ENCODE measurements at regions not wholly inside any gene's neighbourhood (a gene's known extent, or its start where the extent isn't known, plus 50 kb on each side); places are given as distances from the start of the nearest gene placed in this dataset.

GRCh38 chr3:165903885-165904630, 66.8 kb upstream of the BCHE start:
- Mint-ChIP-seq H3K36me3 (ENCODE audit: low read depth) (no peaks in the 10 kb centered on the region), H3K4me1 (ENCODE audit: low read depth) (no peaks in the 10 kb centered on the region), H3K27me3 (no peaks in the 10 kb centered on the region), H3K9me3 (peaks cover 4% of the 10 kb centered on the region), H3K4me3 (no peak overlapping the region), H3K27ac (no peak overlapping the region)
- H3K36me3 ChIP-seq (ENCODE audit: insufficient read depth, low read length): no peaks in the 10 kb centered on the region
- no peak overlapping the region for H3K27ac ChIP-seq (ENCODE audit: low read depth in 1 of 2, low read length in 2 of 2)
- no peaks in the 10 kb centered on the region for H3K4me1 ChIP-seq (ENCODE audit: insufficient read depth, low read length)
- peaks cover 0 to 6% of the 10 kb centered on the region in 2 experiments for H3K9me3 ChIP-seq (ENCODE audit: control insufficient read depth in 1 of 2, insufficient read depth in 1 of 2, low read length in 2 of 2)
- CTCF ChIA-PET: no interaction called here
- intact Hi-C loops (cut with DNase I, micrococcal nuclease): no loop called here
- POLR2A ChIA-PET: no interaction called here
- no peak for DNase-seq
- no peak overlapping the region for H3K4me3 ChIP-seq (ENCODE audit: low read length)
- no peak for ATAC-seq (ENCODE audit: poor library complexity)
- no peak for TF ChIP-seq CTCF (IDR thresholded peaks at IDR 0.05)
- no peaks in the 10 kb centered on the region for H3K27me3 ChIP-seq (ENCODE audit: control insufficient read depth in 1 of 2, insufficient read depth in 2 of 2, low read length in 2 of 2)

GRCh38 chr3:165899066-165899465, 61.8 kb upstream of the BCHE start:
- no peaks in the 10 kb centered on the region for H3K27me3 ChIP-seq (ENCODE audit: control insufficient read depth in 1 of 2, insufficient read depth in 2 of 2, low read length in 2 of 2)
- Mint-ChIP-seq H3K36me3 (ENCODE audit: low read depth) (no peaks in the 10 kb centered on the region), H3K4me1 (ENCODE audit: low read depth) (no peaks in the 10 kb centered on the region), H3K27me3 (no peaks in the 10 kb centered on the region), H3K27ac (no peak overlapping the region), H3K9me3 (peaks cover 10% of the 10 kb centered on the region), H3K4me3 (no peak overlapping the region)
- ChIA-PET POLR2A (no interaction called here), CTCF (no interaction called here)
- H3K4me3 ChIP-seq (ENCODE audit: low read length): no peak overlapping the region
- H3K36me3 ChIP-seq (ENCODE audit: insufficient read depth, low read length): no peaks in the 10 kb centered on the region
- ATAC-seq (ENCODE audit: poor library complexity): no peak
- H3K27ac ChIP-seq (ENCODE audit: low read depth in 1 of 2, low read length in 2 of 2): no peak overlapping the region
- H3K9me3 ChIP-seq (ENCODE audit: control insufficient read depth in 1 of 2, insufficient read depth in 1 of 2, low read length in 2 of 2): no peaks in the 10 kb centered on the region
- DNase-seq: no peak
- intact Hi-C loops (cut with DNase I, micrococcal nuclease): no loop called here
- no peaks in the 10 kb centered on the region for H3K4me1 ChIP-seq (ENCODE audit: insufficient read depth, low read length)
- no peak for TF ChIP-seq CTCF (IDR thresholded peaks at IDR 0.05)

DNA sequence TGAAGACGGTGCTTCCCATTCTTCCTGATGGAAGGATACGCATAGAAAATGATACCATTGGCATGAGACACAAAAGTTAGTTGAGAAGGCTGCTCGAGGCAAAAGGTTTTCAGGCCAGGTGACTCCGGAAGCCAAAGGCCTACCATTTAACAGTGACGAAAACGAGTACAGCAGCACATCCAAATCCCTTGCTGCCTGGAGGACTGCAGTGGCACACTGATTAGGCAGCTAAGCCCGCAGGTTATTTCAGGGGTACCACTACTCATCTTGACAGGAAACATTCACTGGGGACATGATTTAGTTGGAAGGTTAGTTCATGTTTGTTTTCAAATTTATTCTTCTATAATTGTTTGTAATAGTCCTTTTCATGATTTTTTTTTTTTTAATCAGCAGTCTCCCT, 59.9 kb upstream of the BCHE start:
- Histone ChIP-seq H3K9me3 (ENCODE audit: control insufficient read depth in 1 of 2, insufficient read depth in 1 of 2, low read length in 2 of 2) (no peaks in the 10 kb centered on the region), H3K4me3 (ENCODE audit: low read length) (no peak overlapping the region), H3K36me3 (ENCODE audit: insufficient read depth, low read length) (no peaks in the 10 kb centered on the region), H3K27me3 (ENCODE audit: control insufficient read depth in 1 of 2, insufficient read depth in 2 of 2, low read length in 2 of 2) (no peaks in the 10 kb centered on the region), H3K4me1 (ENCODE audit: insufficient read depth, low read length) (no peaks in the 10 kb centered on the region), H3K27ac (ENCODE audit: low read depth in 1 of 2, low read length in 2 of 2) (no peak overlapping the region)
- Mint-ChIP-seq H3K4me3 (no peak overlapping the region), H3K27me3 (no peaks in the 10 kb centered on the region), H3K36me3 (ENCODE audit: low read depth) (no peaks in the 10 kb centered on the region), H3K4me1 (ENCODE audit: low read depth) (no peaks in the 10 kb centered on the region), H3K27ac (no peak overlapping the region), H3K9me3 (peaks cover 17% of the 10 kb centered on the region)
- no peak for TF ChIP-seq CTCF (IDR thresholded peaks at IDR 0.05)
- no peak for DNase-seq
- ChIA-PET POLR2A (no interaction called here), CTCF (no interaction called here)
- ATAC-seq (ENCODE audit: poor library complexity): no peak
- intact Hi-C loops (cut with DNase I, micrococcal nuclease): no loop called here

Measured in CD4-positive, alpha-beta T cell (primary cell).